ENCODE measurements at regions not wholly inside any gene's neighbourhood (a gene's known extent, or its start where the extent isn't known, plus 50 kb on each side); places are given as distances from the start of the nearest gene placed in this dataset.

GRCh38 chr5:57824623-57825022, 342.0 kb upstream of the ACTBL2 start:
- TF ChIP-seq EZH2 (IDR thresholded peaks at IDR 0.05; ENCODE audit: insufficient read depth, low read length) (no peak), CTCF (IDR thresholded peaks at IDR 0.05; ENCODE audit: insufficient read depth, low read depth, low read length) (no peak)
